Activated naive CD8-positive, alpha-beta T cell treated with anti-CD3 and anti-CD28 coated beads, Interleukin-2, amount 10 ng/mL, durations not matched to agents 7 days and 5 days (primary cell): ENCODE measurements at regions not wholly inside any gene's neighbourhood (a gene's known extent, or its start where the extent isn't known, plus 50 kb on each side); places are given as distances from the start of the nearest gene placed in this dataset.

Source experiments
- ATAC-seq: fragments of 150-1000 bp; cut with Tn5 transposase; one replicate; pipeline ENCODE4 v1.10.0; 2021; ENCODE audit warnings: low read depth, moderate library complexity
- POLR2A ChIA-PET: fragments of 350-600 bp; sonication (Branson Sonifier 250); formaldehyde crosslinking; loops from one replicate; lab custom pipeline; 2021; ENCODE audit warnings: antibody characterized with exemption; lab: Charles Lee
- DNase-seq: peaks from one replicate; pipeline ENCODE4 v3.0.0; 2021
- H3K27ac Mint-ChIP-seq: one replicate; pipeline ENCODE4 v1.8.0; 2022; ENCODE audit warnings: mild to moderate bottlenecking, mixed read lengths
- H3K27me3 Mint-ChIP-seq: one replicate; pipeline ENCODE4 v1.8.0; 2022; ENCODE audit warnings: mild to moderate bottlenecking, moderate library complexity, mixed read lengths
- H3K36me3 Mint-ChIP-seq: one replicate; pipeline ENCODE4 v1.8.0; 2021; ENCODE audit warnings: mild to moderate bottlenecking, mixed read lengths
- H3K4me1 Mint-ChIP-seq: one replicate; pipeline ENCODE4 v1.8.0; 2021; ENCODE audit warnings: mixed read lengths
- H3K4me3 Mint-ChIP-seq: one replicate; pipeline ENCODE4 v1.8.0; 2022; ENCODE audit warnings: mild to moderate bottlenecking, moderate library complexity, mixed read lengths
- H3K9me3 Mint-ChIP-seq: one replicate; pipeline ENCODE4 v1.8.0; 2021; ENCODE audit warnings: mixed read lengths

- H3K9me3 Mint-ChIP-seq, result no peaks in the 10 kb centered on the region
- POLR2A ChIA-PET, result no interaction called here
- H3K36me3 Mint-ChIP-seq, result no peaks in the 10 kb centered on the region
- no peak overlapping the region for H3K4me3 Mint-ChIP-seq
- DNase-seq, result no peak
- no peak for ATAC-seq
- no peak overlapping the region for H3K27ac Mint-ChIP-seq
- peaks cover 9% of the 10 kb centered on the region for H3K27me3 Mint-ChIP-seq
- no peaks in the 10 kb centered on the region for H3K4me1 Mint-ChIP-seq
Observed at GRCh38 chr11:18878211-18878610, 61.0 kb downstream of the MRGPRX1 start.

- Mint-ChIP-seq H3K27ac (no peak overlapping the region), H3K9me3 (no peaks in the 10 kb centered on the region), H3K4me1 (no peaks in the 10 kb centered on the region), H3K27me3 (peaks cover 10% of the 10 kb centered on the region), H3K36me3 (no peaks in the 10 kb centered on the region), H3K4me3 (no peak overlapping the region)
- POLR2A ChIA-PET, result no interaction called here
- DNase-seq (no peak), ATAC-seq (no peak)
Observed at GRCh38 chr11:18865951-18866350, 73.3 kb downstream of the MRGPRX1 start.

GRCh38 chr11:18865261-18865660 is 73.7 kb upstream of the PTPN5 start:
- POLR2A ChIA-PET, result no interaction called here
- H3K4me3 Mint-ChIP-seq, result no peak overlapping the region
- peaks cover 10% of the 10 kb centered on the region for H3K27me3 Mint-ChIP-seq
- ATAC-seq (no peak), DNase-seq (no peak)
- no peaks in the 10 kb centered on the region for H3K9me3 Mint-ChIP-seq
- H3K4me1 Mint-ChIP-seq, result no peaks in the 10 kb centered on the region
- H3K27ac Mint-ChIP-seq, result no peak overlapping the region
- no peaks in the 10 kb centered on the region for H3K36me3 Mint-ChIP-seq

- no peaks in the 10 kb centered on the region for H3K4me1 Mint-ChIP-seq
- ATAC-seq, result peak; percentile 56
- POLR2A ChIA-PET, result no interaction called here
- no peak overlapping the region for H3K27ac Mint-ChIP-seq
- no peaks in the 10 kb centered on the region for H3K36me3 Mint-ChIP-seq
- H3K27me3 Mint-ChIP-seq, result peaks cover 27% of the 10 kb centered on the region
- H3K9me3 Mint-ChIP-seq, result no peaks in the 10 kb centered on the region
- H3K4me3 Mint-ChIP-seq, result no peak overlapping the region
- no peak for DNase-seq
Observed at GRCh38 chr11:18853086-18853720, 61.6 kb upstream of the PTPN5 start.

- H3K9me3 Mint-ChIP-seq, result no peaks in the 10 kb centered on the region
- no peaks in the 10 kb centered on the region for H3K4me1 Mint-ChIP-seq
- DNase-seq (no peak), ATAC-seq (no peak)
- H3K27me3 Mint-ChIP-seq, result peaks cover 29% of the 10 kb centered on the region
- H3K4me3 Mint-ChIP-seq, result no peak overlapping the region
- no peak overlapping the region for H3K27ac Mint-ChIP-seq
- H3K36me3 Mint-ChIP-seq, result no peaks in the 10 kb centered on the region
- POLR2A ChIA-PET, result no interaction called here
Observed at GRCh38 chr11:18849406-18849805, 57.8 kb upstream of the PTPN5 start.

- peaks cover 10% of the 10 kb centered on the region for H3K9me3 Mint-ChIP-seq
- no peaks in the 10 kb centered on the region for H3K4me1 Mint-ChIP-seq
- H3K36me3 Mint-ChIP-seq, result no peaks in the 10 kb centered on the region
- POLR2A ChIA-PET, result no interaction called here
- DNase-seq, result no peak
- H3K27me3 Mint-ChIP-seq, result peaks cover 30% of the 10 kb centered on the region
- H3K4me3 Mint-ChIP-seq, result no peak overlapping the region
- H3K27ac Mint-ChIP-seq, result no peak overlapping the region
- ATAC-seq, result no peak
Observed at GRCh38 chr11:18844753-18845367, 53.3 kb upstream of the PTPN5 start.
